GM18868 (cell line): ENCODE measurements at regions not wholly inside any gene's neighbourhood (a gene's known extent, or its start where the extent isn't known, plus 50 kb on each side); places are given as distances from the start of the nearest gene placed in this dataset.

Source experiments
- ATAC-seq: cut with Tn5 transposase; IDR thresholded peaks from one replicate; pipeline ENCODE4 v1.9.1; 2021; ENCODE audit warnings: mild to moderate bottlenecking, moderate library complexity; ENCODE audit not compliant: unreplicated experiment

DNA sequence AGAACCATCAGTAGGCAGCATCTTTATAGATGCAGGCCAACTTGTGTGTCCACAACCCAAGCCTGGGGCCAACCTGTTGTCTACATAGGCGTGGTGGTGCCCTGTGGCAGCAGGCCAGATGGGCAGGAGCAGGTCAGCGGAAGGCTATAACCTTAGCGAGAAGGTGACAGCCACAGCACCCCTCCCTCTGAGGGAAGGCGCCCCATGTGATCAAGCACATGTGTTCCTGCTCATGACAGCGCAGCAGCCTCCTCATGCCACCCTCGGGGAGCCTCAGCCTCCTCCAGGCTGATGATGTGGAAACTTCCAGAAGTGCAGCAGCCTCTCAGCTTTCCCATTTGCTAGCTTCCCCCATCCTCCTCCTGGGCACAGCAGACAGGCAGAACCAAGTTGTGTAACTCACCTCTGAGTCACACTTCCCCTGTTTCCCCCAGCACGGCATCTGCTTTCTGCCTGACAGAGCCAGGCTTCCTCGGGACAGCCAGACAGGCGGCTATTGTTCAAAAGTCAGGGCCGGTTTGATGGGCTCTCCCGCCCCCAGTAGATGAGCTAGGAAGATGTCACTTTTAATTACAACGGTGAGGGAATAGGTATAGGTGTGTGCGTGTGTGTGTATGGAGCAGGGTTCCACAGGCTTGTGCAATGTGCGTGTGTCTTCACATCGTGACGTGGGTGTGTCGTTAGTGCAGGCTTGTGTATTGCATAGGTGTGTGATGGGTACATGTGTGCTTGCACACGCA, 312.0 kb upstream of the ZMIZ1 start:
- no peak for ATAC-seq

DNA sequence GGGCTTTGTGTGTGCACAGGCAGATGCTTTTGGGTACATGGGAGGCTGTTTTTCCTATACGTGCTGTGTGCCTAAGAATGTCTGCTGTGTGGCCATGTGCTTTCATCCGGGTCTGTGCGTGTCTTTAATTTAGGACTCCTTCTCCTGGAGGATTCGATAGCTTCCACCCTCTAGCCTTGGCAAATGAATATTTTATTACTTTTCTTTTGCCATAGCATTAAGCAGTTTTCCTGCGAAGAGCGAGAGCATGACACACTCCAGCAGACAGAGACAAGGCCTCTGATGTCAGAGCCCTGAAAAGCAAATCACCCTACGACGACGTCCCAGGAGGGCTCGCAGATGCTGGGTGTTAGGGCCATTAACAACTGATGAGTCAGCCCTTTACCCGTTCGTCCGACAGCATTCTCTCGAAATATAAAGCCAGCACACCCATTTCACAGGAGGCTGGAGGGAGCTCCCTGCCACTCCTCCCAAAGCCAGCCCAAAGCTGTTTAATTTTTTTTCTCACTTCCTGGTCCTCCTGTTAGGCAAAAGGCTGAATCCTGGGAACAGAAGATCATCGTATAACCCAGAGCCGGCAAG, 311.3 kb upstream of the ZMIZ1 start:
- ATAC-seq = no peak

DNA sequence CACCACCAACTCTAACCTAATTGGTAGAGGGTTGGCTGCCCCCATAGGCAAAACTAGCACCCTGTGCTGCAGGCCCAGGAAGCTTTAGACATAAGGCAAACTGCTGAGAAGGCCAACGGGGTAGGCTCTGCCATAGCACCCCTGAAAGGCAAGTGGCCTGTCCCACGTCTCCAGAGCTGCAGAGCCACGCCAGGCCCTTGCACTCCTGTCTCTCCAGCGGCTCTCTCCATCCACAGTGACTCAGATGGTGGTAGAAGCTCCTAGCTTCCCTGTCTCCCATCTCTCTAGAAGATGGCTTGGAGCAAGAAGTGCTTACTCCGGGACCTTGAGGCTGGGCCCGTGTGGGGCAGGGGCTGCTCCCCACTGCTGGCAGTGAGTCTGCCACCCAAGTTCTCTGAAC, 310.6 kb upstream of the ZMIZ1 start:
- ATAC-seq = no peak

DNA sequence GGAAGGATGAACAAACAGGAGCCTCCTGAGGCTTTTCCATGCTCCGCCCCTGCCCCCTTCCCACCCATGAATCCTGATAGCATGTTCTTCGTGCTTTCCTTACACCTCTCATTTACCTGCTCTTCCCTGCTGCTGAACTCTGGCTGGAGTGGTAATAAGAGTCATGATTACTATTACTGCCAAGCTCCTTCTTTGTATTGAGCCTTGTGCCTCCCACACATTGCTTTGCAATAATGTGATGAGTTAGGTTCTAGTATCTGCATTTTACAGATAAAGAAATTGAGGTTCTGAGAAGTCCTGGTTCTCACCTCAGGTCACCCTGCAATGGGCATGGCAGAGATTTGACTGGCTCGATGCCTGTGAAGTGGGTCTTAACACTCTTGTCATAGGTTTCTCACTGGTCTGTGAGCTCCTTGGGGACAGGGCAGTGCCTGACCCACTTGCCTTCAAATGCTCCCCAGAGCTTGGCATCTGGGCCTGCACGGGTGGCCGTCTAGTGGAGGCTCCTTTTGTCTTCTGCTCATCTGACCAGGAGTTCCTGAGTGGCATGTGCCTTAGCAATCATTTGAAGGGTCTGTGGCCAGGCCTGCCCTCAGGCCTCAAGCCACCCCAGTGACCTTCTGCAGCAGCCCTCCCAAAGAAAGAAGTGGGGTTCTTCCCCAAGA, 309.2 kb upstream of the ZMIZ1 start:
- ATAC-seq = no peak

DNA sequence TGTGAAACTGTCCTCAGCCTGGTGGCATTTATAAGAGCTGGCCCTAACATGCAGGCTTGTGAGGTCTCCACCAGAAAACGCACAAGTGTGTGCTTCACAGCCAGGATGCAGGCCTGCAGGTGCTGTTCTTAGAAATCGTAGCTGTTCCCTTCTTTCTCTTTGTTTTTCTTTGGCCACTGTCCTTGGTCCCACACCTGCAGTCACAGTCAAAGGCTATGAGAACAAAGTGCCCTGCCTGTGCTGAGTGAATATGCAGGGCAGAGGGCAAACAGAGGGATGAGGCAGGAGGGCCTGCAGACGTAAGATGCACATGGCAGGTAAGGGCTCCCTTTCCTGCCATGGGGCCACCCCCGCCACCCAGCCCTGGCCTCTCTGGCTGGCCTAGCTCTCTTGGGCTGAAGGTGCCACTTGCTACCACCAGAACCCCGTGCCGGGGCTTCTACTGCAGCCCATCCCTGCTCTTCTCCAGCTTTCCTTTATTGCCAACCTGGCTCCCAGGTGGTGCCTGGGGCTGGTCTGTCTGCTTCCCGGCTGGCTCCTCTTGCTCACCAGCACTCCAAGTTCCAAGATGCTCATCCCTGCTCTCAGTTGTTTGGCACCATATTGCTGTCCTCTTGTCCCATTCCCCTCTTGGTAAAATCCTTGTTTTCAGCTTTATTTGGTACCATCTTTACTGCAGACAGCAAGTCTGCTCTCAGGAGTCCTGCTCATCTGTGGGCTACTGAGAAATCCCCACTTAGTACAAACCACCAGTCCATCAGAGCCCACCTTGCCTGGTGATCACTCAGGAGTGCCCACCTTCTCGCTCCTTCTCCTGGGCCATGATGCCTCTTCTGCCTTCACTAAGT, 308.1 kb upstream of the ZMIZ1 start:
- no peak for ATAC-seq

DNA sequence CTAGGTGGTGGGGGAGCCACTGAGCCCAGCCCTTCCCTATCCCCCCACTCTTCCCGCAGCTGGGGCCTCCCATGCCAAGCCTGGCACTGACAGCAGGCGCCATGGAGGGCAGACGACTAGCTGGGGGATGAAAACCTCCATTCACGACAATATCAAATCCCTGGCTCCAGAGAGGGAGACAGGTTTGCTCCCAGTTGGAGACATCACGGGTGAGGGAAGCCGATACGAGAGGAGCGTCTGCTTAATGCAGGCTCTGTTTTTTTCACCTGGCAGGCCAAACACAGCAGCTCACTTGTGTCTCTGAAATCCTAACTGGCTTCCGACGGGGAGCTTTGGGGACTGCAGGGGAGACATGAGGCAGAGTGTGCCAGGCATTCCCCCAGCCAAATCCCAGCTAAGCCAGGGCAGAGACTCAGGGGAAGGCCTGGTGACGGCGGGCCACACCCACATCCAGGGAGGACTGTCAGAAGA, 307.4 kb upstream of the ZMIZ1 start:
- no peak for ATAC-seq

DNA sequence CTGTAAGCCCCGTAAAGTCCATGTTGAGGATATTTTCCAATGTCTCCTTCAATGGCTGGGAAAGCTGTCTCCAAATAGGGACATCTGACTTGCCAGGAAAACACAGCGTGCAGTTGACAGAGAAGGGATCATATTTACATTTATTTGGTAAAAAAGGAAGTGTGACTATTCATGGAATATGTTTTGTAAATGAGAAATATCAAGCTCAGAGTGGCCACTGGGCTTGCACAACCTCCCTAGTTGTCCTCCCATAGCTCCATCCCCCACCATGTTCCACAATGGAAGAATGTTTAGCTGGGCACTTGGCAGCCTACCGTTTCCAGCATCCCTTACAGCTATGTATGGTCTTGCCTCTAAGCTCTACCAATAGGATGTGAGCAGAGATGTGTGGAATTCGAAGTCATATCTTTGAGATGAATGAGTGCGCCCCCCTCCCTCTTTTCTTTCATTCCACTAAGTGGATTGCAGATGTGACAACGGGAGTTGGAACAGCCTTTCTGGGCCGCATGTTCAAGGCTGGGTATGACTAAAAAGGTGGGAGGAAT, 306.6 kb upstream of the ZMIZ1 start:
- ATAC-seq = no peak

DNA sequence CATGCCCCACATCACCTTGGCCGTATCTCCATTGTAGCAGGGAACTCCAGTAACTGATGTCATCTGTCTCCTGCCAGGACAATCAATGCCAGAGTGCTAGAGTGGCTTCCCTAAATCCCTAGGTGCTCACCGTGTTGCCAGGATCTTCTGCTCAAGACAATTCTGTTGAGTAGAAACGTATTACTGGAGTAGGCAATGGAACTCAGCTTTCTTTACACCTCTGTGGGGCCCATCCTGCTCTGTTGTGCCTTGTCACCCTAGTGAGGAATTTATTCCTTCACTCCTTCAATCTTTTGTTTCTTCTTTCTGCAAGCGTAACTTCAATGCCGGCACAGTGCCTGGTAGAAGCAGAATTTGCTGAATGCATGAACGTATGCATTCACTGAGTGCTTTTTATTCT, 305.5 kb upstream of the ZMIZ1 start:
- no peak for ATAC-seq

DNA sequence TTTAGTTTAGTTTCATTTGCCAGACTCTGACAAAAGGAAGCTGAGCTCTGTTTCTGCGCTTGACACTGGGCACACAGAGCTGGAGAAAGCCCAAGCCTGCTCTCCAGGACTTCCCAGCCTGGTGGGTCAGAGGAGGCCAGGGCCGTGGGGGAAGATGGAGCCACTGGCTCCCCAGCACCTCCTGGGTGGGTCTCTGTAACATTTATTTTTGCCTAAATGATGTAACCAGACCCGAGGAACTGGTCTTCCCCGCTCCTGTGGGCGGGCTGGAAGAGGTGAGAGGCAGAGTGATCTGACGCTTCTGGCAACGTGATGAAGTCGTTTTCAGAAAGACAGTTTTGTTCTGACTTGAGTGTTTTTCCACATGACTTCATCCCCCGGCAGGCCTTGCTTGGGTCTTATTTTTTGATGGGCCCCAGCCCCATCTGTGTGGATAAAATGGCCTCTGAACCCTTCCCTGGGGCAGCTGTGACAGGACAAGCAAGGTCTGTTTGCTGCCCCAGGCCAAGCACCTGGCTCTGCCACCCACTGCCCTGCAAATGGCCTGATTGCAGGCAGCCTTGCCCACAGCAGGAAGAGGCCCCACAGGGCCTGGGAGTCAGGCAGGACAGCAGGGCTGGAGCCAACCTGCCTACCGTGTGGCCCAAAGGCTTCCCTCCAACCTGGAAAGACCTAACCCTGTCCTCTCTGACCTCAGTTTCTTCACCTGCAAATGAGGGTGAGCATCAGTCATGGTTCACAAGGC, 304.9 kb upstream of the ZMIZ1 start:
- peak; percentile 85 for ATAC-seq

DNA sequence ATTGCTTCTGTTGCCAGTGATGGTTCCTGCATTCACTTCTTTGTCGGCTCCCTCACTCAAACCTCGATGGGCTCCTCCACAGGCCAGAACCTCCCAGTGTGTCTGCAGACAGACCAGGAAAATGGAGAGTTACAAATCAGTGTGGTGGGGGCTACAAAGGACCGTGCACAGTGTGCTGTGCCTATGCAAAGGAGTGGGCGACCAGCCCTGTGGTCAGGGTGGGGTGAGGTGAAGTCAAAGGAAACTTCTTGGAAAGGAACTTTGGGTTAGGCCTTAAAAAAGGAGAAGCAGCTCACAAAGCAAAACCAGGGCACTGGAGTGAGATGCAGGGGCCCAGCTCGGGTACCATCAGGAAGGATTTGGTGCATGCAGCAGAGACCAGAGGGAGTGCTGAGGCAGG, 304.3 kb upstream of the ZMIZ1 start:
- no peak for ATAC-seq

DNA sequence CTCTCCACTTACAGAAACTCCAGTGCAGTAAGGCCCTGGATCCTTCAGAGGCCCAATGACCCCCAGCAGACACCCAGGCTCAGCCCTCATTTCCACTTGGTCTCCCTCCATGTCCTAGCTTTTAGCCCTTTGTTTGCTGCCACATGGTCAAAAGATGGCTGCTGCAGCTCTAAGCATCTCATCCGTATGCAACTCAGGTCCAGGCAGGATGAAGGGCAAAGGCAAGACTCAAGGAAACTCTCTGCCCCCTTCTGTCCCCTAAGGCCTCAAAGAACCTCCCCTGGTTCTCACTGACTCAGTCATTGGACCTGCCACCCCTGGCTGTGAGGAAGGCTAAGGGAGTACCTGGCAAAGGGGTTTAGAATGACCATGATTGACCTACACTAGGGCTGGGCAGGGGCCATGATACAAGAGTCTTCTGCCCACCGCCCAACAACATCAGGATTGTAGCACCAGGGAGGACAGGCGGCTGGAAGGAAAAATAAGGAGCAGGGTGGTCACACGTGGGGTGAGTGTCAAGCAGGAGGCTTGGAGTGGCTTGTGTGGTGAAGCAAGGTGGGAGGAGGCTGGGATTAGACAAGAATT, 303.8 kb upstream of the ZMIZ1 start:
- no peak for ATAC-seq

DNA sequence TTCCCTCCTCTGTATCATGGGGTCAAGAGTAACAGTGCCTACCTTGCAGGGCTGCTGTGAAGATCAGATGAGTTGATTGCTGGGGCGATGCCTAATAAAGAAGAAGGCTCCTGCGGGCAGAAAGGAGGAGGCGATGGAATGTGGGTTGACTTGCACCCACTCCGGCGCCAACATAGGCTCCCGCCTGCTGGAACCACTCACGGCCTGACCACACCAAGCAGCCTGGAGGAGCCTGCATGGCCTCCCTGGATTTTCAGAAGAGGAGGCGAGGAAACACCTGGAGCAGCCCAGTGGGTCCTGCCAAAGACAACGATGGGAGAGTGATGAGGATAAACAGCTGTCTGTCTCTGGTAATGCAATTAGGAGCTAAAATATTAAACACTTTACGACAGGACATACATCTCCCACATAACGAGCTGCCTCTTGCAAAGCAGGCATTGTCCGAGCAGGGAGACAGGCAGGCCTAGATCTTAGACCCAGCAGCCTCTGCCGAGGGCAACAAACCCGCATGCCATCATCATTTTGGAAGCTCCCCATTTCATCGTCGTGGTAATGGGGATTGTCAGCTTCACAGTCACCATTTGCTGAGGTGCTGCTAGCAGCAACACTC, 302.9 kb upstream of the ZMIZ1 start:
- ATAC-seq = no peak

DNA sequence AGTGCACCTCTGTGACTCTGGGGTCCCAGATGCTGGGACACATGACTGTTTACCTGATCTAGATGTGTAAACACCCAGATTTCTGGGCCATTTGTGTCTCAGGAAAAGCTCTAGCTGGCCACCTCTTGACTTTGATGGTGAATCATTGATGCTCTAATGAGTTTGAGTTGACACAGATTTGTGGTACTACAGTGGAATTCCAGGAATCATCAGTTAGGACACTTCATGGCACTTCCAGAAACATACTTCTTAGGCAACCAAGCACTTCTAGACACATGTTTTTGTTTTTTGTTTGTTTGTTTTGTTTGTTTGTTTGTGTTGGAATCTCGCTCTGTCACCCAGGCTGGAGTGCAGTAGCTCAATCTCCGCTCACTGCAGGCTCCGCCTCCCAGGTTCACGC, 302.2 kb upstream of the ZMIZ1 start:
- no peak for ATAC-seq

DNA sequence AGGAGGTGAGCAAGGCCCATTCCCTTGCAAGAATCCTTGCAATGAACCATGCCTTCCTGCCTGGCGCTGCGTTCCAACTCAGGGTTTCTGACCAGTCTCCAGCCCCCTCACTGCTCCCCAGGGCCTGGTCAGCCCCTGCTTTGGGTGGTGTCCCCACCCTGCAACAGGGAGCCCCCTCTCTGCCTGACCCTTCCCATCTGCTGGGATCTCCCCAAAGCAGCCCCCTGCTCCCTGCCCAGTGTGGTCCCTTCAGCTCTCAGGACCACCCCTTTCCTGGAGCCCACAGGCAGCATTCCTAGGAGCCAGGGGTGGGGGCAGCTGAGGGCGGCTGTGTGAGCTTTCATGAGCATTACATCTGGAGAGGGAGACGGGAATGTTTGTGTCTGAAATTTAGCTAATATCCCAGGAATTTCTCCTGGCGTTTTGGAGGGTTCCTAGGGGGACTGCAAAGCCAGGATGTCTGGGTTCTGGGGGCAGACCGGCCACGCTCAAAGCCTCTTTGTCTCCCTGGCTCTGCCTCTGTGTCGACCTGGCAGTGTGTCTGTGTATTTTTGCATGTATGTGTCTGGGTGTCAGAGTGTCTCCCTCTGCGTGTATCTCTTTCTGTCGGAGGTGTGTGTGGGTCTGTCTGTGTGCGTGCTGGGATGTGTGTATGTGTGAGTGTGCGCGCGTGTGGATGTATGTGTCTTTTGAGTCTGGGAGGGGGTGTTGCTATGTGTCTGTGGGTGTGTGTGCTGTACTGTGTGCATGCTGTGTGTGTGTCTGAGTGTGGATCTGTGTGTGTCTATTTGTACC, 300.5 kb upstream of the ZMIZ1 start:
- no peak for ATAC-seq

DNA sequence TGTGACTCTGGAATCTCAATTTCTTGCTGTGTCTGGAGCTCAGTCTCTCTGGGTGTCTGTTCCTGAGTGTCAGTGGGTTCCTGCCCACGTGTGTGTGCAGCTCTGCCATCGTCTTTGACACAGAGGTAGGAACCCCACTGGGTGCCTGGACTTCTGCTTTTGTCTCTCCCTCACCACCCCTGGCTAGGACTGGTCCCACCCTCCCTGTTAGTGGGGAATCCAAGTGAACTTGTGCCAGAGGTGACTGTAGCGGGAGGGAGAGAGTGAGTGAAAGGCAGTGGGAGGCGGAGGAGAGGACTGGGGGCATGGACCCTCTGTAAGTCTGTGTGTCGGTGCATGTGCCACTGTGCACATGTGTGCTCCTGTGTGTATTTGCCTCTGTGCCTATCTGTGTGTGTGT, 299.9 kb upstream of the ZMIZ1 start:
- no peak for ATAC-seq

DNA sequence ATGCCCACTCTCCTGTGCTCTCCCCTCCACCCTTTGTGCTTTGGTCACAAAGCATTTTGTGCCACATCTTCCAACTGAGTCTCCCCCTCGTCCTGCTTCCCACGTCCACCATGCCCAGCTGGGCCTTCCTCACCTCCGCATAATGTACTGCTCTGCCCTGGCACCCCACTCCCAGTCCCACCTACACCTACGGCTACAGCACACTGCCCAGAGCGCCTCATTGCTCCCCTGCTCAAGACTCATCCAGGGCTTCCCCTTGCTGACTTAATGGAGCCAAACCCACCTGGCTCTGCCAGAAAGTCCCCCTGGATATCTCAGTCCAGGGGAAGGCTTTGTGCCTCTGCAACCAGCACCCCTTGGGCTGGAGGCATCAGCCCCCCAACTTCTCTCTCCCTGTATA, 299.2 kb upstream of the ZMIZ1 start:
- no peak for ATAC-seq

DNA sequence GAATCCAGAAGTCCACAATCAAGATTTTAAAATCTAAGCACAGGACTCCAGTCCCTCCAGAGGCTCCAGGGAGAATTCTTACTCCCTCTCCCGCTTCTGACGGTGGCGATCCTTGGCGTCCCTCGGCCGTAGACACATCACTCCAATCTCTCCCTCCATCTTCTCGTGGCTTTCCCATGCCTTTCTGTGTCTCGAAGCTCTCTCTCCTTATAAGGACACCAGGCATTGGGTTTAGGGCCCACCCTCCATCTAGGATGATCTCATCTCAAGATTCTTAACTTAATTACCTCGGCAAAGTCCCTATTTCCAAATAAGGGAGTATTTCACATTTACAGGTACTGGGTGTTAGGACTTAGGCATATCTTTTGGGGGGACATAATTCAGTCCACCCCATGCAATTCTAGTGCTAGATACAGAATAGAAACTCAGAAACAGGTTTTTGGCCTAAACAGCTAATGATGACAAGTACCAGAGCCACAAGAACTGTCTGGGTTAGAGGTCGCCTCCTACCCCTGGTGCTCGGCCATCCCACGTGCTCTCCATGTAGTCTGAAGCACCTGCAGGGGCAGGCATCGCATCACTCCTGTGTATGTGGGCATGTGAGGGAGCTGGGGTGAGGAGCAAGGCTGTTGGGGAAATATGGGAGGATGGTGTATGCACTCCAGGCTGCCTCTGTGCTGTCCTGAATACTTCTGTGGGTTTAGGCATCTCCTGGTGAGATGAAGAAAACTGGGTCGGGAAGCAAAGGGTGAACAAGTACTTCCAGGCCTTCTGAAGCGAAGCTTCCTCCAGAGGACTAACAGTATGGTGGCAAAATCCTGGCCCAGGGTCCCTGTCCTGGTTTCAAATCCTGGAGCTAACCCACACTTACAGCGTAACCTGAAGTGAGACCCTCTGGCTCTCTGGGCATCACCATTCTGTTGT, 298.3 kb upstream of the ZMIZ1 start:
- no peak for ATAC-seq

DNA sequence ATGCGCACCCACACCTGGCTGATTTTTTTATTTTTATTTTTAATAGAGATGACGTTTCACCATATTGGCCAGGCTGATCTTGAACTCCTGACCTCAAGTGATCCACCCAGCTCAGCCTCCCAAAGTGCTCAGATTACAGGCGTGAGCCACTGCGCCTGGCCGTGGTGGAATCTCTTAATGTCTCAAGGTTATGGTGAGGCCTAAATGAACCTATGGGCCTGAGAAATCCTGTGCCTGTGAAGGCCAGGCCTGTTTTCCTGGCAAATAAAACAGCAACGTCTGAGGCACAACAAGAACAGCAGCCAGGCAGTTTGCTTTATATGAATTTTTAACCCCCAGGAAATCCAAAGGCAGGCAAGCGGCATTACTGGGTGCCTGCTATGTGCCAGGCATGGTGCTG, 297.5 kb upstream of the ZMIZ1 start:
- ATAC-seq = no peak
